Motor neuron (in vitro differentiated cells): ENCODE measurements at regions not wholly inside any gene's neighbourhood (a gene's known extent, or its start where the extent isn't known, plus 50 kb on each side); places are given as distances from the start of the nearest gene placed in this dataset.
A peak's percentile ranks its signal among the peaks of the same experiment; 100 is the strongest.

Experiments
- ATAC-seq, 8 experiments: fragments of 200-7000 bp; cut with Tn5 transposase; replicated peaks in 6 of 8; 2 replicates each; pipeline ENCODE4 v1.8.0; 2021; ENCODE audit warnings: mild to moderate bottlenecking in 8 of 8, moderate library complexity in 8 of 8
- H3K27ac ChIP-seq, 2 donors: fragments of 250-450 bp; sonication (Bioruptor Pico); 2 replicates each; pipeline ENCODE4 v1.9.0; 2021; ENCODE audit warnings: antibody characterized with exemption in 2 of 2, mild to moderate bottlenecking in 2 of 2, moderate library complexity in 1 of 2
- H3K4me1 ChIP-seq, 2 donors: fragments of 250-450 bp; sonication (Bioruptor Pico); replicated peaks in 1 of 2; 2 replicates each; pipeline ENCODE4 v1.6.1; 2021; ENCODE audit warnings: antibody characterized with exemption in 2 of 2, mild to moderate bottlenecking in 2 of 2, moderate library complexity in 1 of 2
- H3K4me3 ChIP-seq, 5 donors: fragments of 250-450 bp; sonication (Bioruptor Pico); 2 replicates each; pipeline ENCODE4 v1.9.0; 2021; ENCODE audit warnings: antibody characterized with exemption in 5 of 5, mild to moderate bottlenecking in 5 of 5, moderate library complexity in 4 of 5
- WGBS, 10 experiments: fragments of 450-650 bp; shearing (Covaris generic); methylation state at CpG; one replicate each; pipeline ENCODE4 v1.0.0; 2022; 5-methylcytosine and 5-hydroxymethylcytosine counted together
- in situ Hi-C, 9 experiments: fragments of 400-800 bp; cut with MboI; loops; one replicate each; pipeline ENCODE4 v1.15.0; 2021; ENCODE audit warnings: low sequenced_read_pairs in 9 of 9, low pct_unique_long_range_greater_than_20kb in 2 of 9; ENCODE audit not compliant: unreplicated experiment in 9 of 9

DNA sequence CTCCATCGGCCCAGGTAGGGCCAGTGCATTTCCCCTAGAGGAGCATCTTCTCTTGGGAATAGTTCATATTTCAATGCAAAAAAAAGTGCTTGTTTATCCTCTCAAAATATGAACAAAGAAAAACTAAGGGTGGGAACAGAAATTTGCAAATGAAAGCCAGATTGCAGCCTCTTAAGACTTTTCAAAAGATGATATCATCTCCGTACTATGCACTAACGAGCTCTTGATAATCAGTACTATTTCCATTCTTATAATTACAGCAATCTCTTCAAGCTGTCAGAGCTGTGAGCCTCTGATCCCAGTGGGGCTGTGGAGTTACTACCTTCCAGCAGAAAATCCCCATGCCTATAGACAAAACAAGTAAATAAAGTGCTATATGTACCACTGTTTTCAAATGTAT is 77.1 kb downstream of the SOD2 start:
- H3K4me3 ChIP-seq: no peak overlapping the region
- H3K4me1 ChIP-seq: no peaks in the 10 kb centered on the region
- peak in 3 of 8 experiments; percentile 40 to 76 (median 66) for ATAC-seq
- WGBS, 10 experiments: 0 to 71% (median 12%) methylated on average over 1 to 3 of the region's 3 CpGs; no CpG with 5 or more reads in 3 of the 10 experiments
- H3K27ac ChIP-seq: no peak overlapping the region
- in situ Hi-C loops: loop anchor here in 1 of 9 experiments (25.0 kb wide), 1 partner anchor 404 kb away; no protein-coding TSS in a partner anchor

- no peak for ATAC-seq
- Histone ChIP-seq H3K27ac (no peak overlapping the region), H3K4me1 (no peaks in the 10 kb centered on the region), H3K4me3 (no peak overlapping the region)
- WGBS, 10 experiments: 40 to 100% (median 82%) methylated on average over 1 to 6 of the region's 6 CpGs
- in situ Hi-C loops: loop anchor here in 1 of 9 experiments (25.0 kb wide), 1 partner anchor 399 kb away; no protein-coding TSS in a partner anchor
Measured at GRCh38 chr6:159610881-159611280, 82.2 kb downstream of the SOD2 start.

- Histone ChIP-seq H3K4me1 (no peaks in the 10 kb centered on the region), H3K4me3 (no peak overlapping the region), H3K27ac (no peak overlapping the region)
- in situ Hi-C loops: loop anchor here in 1 of 9 experiments (25.0 kb wide), 1 partner anchor 397 kb away; no protein-coding TSS in a partner anchor
- ATAC-seq: peak in 2 of 8 experiments; percentile 32 to 53
- WGBS, 10 experiments: 0 to 57% (median 50%) methylated on average over 1 to 2 of the region's 2 CpGs; no CpG with 5 or more reads in 1 of the 10 experiments
Measured at GRCh38 chr6:159609652-159610178, 83.3 kb downstream of the SOD2 start.

- no peaks in the 10 kb centered on the region for H3K4me1 ChIP-seq
- peak in 3 of 8 experiments; percentile 44 to 80 (median 74) for ATAC-seq
- in situ Hi-C loops: loop anchor here in 1 of 9 experiments (25.0 kb wide), 1 partner anchor 397 kb away; no protein-coding TSS in a partner anchor
- H3K4me3 ChIP-seq: no peak overlapping the region
- no peak overlapping the region for H3K27ac ChIP-seq
- 32 to 86% (median 68%) methylated on average over 2 to 6 of the region's 6 CpGs for WGBS, 10 experiments
Measured at GRCh38 chr6:159608961-159609651, 83.9 kb downstream of the SOD2 start.

DNA sequence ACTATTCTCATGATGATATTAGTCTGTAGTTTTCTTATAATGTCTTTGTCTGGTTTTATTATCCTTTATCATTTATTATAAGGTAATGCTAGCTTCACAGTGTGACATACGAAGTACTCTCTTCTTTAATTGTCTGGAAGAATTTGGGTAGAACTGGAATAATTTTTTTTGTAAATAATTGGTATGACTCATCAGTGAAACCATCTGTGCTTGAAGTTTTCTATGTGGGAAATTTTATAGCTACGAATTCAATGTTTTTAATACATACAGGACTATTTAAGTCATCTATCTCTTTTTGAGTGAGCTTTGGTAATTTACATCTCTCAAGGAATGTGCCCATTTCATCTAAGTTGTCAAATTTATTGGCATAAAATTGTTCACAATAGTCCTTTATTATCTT is 86.3 kb downstream of the SOD2 start:
- no peak overlapping the region for H3K27ac ChIP-seq
- no peak overlapping the region for H3K4me3 ChIP-seq
- no peaks in the 10 kb centered on the region for H3K4me1 ChIP-seq
- no peak for ATAC-seq
- in situ Hi-C loops: loop anchor here in 1 of 9 experiments (25.0 kb wide), 1 partner anchor 394 kb away; no protein-coding TSS in a partner anchor
- WGBS, 10 experiments: 4 to 100% (median 66%) methylated on average over 2 of the region's 2 CpGs

DNA sequence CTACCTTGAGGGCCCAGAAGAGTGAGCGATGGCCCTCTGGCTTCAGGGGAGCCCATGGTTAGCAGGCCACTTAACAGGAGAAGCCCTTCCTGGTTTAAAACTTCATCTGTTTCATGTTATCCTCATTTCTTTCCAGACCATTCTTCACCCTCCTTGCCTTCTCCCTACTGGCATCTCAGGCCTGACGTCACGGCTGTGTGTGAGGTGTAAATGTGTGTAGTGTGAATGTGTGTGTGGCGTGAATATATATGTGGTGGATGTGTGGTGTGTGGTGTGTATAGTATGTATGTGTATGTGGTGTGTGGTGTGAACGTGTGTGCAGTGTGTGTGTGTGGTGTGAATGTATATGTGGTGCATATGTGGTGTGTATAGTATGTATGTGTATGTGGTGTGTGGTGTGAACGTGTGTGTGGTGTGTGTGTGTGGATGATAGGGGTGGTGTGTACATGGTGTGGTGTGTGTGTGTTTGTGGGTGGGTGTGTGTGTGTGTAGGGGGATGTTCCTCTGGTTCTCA is 88.5 kb downstream of the SOD2 start:
- ATAC-seq: no peak
- H3K4me3 ChIP-seq: no peak overlapping the region
- H3K27ac ChIP-seq: no peak overlapping the region
- in situ Hi-C loops: loop anchor here in 1 of 9 experiments (25.0 kb wide), 1 partner anchor 392 kb away; no protein-coding TSS in a partner anchor
- H3K4me1 ChIP-seq: peaks cover 0 to 2% of the 10 kb centered on the region in 2 donors
- WGBS, 10 experiments: 65 to 100% (median 90%) methylated on average over 1 to 4 of the region's 6 CpGs; no CpG with 5 or more reads in 5 of the 10 experiments

DNA sequence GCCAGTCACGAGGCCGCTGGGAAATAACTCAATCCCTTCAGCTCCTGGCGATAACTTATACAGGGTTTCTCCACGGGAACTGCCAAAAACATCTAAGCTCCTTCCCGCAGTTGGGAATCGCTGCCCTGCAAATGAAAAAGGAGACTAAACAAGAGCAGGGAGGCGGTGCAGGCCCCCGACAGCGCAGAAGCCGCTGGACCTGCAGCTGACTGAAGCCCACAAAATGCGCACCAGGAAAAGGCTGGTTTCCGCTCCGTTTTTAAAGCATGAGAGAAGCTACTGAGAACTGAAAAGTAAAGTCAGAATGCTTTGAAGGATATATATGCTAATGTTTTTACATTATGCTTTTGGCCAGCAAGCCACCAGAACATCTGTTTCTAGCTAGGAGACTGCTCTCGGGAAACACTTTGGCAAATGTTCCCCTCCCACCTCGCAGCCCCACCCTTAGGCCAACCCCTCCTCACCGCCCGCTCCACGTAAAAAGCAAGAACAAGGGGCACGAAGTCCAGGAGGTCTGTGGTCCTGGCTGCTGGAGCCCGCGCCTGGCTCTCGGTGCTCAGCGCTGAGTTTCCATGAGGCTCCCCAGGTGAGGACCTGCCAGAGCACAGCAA is 90.5 kb downstream of the SOD2 start:
- in situ Hi-C loops: loop anchor here in 1 of 9 experiments (25.0 kb wide), 1 partner anchor 390 kb away; no protein-coding TSS in a partner anchor
- WGBS, 10 experiments: 0 to 83% (median 64%) methylated on average over 1 to 15 of the region's 23 CpGs; no CpG with 5 or more reads in 1 of the 10 experiments
- ATAC-seq: peak in 3 of 8 experiments; percentile 85 to 95 (median 89)
- Histone ChIP-seq H3K4me3 (no peak overlapping the region), H3K27ac (no peak overlapping the region), H3K4me1 (peaks cover 0 to 2% of the 10 kb centered on the region in 2 donors)

- ATAC-seq: no peak
- 55 to 100% (median 86%) methylated on average over 1 to 6 of the region's 6 CpGs; no CpG with 5 or more reads in 2 of the 10 experiments for WGBS, 10 experiments
Measured at GRCh38 chr6:159601211-159601610, 91.8 kb downstream of the SOD2 start.

GRCh38 chr6:159595173-159595572 is 97.9 kb downstream of the SOD2 start:
- WGBS, 10 experiments: 61 to 100% (median 84%) methylated on average over 1 to 3 of the region's 3 CpGs; no CpG with 5 or more reads in 2 of the 10 experiments
- Histone ChIP-seq H3K27ac (no peak overlapping the region), H3K4me3 (no peak overlapping the region), H3K4me1 (peaks cover 6 to 8% of the 10 kb centered on the region in 2 donors)
- peak in 2 of 8 experiments; percentile 20 to 47 for ATAC-seq
- in situ Hi-C loops: no loop called here

More at GRCh38 chr6:159601211-159601610, 91.8 kb downstream of the SOD2 start:
- peaks cover 0 to 2% of the 10 kb centered on the region in 2 donors for H3K4me1 ChIP-seq
- in situ Hi-C loops: loop anchor here in 1 of 9 experiments (25.0 kb wide), 1 partner anchor 389 kb away; no protein-coding TSS in a partner anchor
- no peak overlapping the region for H3K4me3 ChIP-seq
- no peak overlapping the region for H3K27ac ChIP-seq

GRCh38 chr6:159594750-159595117 is 98.3 kb downstream of the SOD2 start:
- peak in 5 of 8 experiments; percentile 21 to 87 (median 30) for ATAC-seq
- Histone ChIP-seq H3K27ac (no peak overlapping the region), H3K4me1 (peaks cover 6 to 8% of the 10 kb centered on the region in 2 donors), H3K4me3 (no peak overlapping the region)
- 0 to 83% (median 37%) methylated on average over 1 of the region's 1 CpG; no CpG with 5 or more reads in 6 of the 10 experiments for WGBS, 10 experiments
- in situ Hi-C loops: no loop called here

DNA sequence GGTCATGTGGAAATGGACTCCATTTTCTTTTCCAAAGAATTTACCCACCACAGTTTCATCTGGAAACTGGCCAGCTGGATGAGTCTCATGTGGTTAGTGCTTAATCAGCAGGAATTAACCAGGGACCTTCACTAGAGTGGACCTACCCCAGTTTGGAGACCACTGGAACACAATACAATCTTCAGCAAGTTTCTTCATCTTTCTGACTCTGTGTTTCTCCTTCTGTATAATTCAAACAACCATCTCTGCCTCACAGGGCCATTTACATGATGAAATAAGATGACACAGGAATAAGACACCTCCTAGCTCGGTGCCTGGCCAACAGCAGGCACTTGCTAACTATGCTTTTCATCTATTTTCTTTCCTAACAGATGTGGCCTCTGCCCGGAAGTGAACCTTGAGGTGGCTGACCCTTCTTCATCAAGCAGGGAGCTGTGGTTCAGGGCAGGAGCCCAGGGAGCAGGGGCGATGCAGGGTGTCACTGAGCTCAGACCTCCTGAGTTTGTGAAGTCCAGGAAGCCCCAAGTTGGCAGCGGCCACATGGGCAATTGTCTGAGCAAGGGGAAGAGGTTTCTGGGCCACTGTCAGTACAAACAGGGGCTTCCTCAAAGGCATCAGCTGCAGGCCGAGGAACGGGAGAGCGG is 98.8 kb downstream of the SOD2 start:
- Histone ChIP-seq H3K4me3 (no peak overlapping the region), H3K4me1 (peaks cover 6 to 8% of the 10 kb centered on the region in 2 donors), H3K27ac (no peak overlapping the region)
- ATAC-seq: peak in 4 of 8 experiments; percentile 32 to 74 (median 53)
- in situ Hi-C loops: no loop called here
- WGBS, 10 experiments: 27 to 100% (median 69%) methylated on average over 1 to 4 of the region's 7 CpGs; no CpG with 5 or more reads in 1 of the 10 experiments

GRCh38 chr6:159590835-159591234 is 102.2 kb downstream of the SOD2 start:
- ATAC-seq: no peak
- Histone ChIP-seq H3K27ac (no peak overlapping the region), H3K4me1 (peaks cover 6 to 8% of the 10 kb centered on the region in 2 donors), H3K4me3 (no peak overlapping the region)
- in situ Hi-C loops: no loop called here
- WGBS, 10 experiments: 59 to 100% (median 80%) methylated on average over 1 to 5 of the region's 5 CpGs; no CpG with 5 or more reads in 3 of the 10 experiments
